Muscle of leg (tissue), 3 donors: ENCODE measurements at regions not wholly inside any gene's neighbourhood (a gene's known extent, or its start where the extent isn't known, plus 50 kb on each side); places are given as distances from the start of the nearest gene placed in this dataset.

Experiments used
- DNase-seq: peaks from one replicate; pipeline ENCODE4 v3.0.0; 2013
- H3K27ac ChIP-seq: one replicate; pipeline ENCODE4 v1.5.1; 2013; ENCODE audit warnings: mild to moderate bottlenecking, low read length, control low read depth
- H3K27me3 ChIP-seq: one replicate; pipeline ENCODE4 v1.6.1; 2013; ENCODE audit warnings: low read length; ENCODE audit not compliant: control insufficient read depth, insufficient read depth
- H3K36me3 ChIP-seq: one replicate; pipeline ENCODE4 v1.6.1; 2013; ENCODE audit warnings: low read length; ENCODE audit not compliant: control insufficient read depth, insufficient read depth
- H3K4me1 ChIP-seq: one replicate; pipeline ENCODE4 v1.6.1; 2013; ENCODE audit warnings: low read length; ENCODE audit not compliant: control insufficient read depth, insufficient read depth
- H3K4me3 ChIP-seq: one replicate; pipeline ENCODE4 v1.5.1; 2013; ENCODE audit warnings: low read length, control low read depth
- H3K9me3 ChIP-seq: replicated peaks from 2 replicates; pipeline ENCODE4 v1.6.1; 2013; ENCODE audit warnings: low read depth, low read length; ENCODE audit not compliant: control insufficient read depth
- WGBS: methylation state at CpG from one replicate; pipeline ENCODE4 v1.1.5; 2013; ENCODE audit warnings: missing lambda C conversion rate; ENCODE audit not compliant: insufficient coverage; 5-methylcytosine and 5-hydroxymethylcytosine counted together

DNA sequence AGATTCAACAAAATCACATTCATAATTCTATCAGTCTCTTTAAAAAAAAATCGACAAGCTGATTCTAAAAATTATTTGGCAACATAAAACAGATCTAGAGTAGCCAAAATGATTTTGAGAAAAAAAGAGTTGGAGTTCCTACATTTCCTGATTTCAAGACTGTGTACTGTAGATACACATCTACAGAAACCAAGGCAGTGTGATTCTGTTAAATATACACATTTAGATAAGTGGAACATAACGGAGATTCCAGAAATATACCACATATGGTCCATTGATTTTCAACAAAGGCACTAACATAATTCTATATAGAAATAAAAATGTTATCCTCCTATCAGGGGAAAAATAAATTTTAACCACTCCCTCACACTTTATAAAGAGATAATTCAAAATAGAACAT is 467.0 kb downstream of the ADRA2A start:
- no peaks in the 10 kb centered on the region for H3K27me3 ChIP-seq
- H3K9me3 ChIP-seq, result no peaks in the 10 kb centered on the region
- no peak overlapping the region for H3K27ac ChIP-seq
- DNase-seq, result no peak
- WGBS, result no CpG with 5 or more reads among the region's 2 CpGs
- H3K36me3 ChIP-seq, result no peaks in the 10 kb centered on the region
- no peaks in the 10 kb centered on the region for H3K4me1 ChIP-seq
- H3K4me3 ChIP-seq, result no peak overlapping the region

DNA sequence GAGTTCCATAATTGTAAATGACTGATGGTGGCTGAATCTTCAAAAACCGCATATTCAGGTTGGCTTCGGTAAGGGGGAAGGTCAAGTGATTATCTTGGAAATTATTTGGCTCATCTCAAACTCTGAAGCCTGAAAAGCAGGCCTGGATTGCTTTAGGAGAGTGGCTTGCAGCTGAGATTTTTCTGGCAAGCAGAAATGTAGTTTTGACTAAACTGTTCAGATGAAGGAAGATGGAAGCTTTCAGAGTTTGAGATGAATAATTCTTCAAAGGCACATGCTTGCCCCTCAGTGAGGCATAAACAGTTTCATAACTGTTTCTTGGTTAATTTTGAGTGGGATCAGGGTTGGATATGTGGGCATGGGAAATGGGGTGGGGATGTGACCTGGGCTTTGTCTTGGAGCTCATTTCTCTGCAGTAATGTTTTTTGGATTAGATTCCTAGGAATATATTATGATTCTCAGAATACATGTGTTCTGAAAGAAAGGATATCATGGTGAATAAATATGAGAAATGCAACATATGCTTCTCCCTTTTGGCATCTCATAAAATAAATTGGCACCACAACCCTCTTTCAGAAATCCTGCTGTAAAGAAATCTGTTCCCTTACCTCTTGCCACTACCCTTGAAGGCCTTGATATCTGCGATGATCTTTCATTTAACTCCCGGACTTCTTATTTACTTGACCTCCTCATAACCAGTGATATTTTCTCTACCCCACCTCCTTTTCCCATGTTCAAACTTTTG is 469.2 kb downstream of the ADRA2A start:
- WGBS, result 78% methylated on average over 4 of the region's 4 CpGs
- Histone ChIP-seq H3K27me3 (no peaks in the 10 kb centered on the region), H3K9me3 (no peaks in the 10 kb centered on the region), H3K27ac (no peak overlapping the region), H3K4me1 (no peaks in the 10 kb centered on the region), H3K36me3 (no peaks in the 10 kb centered on the region), H3K4me3 (no peak overlapping the region)
- DNase-seq, result peak; percentile 16

DNA sequence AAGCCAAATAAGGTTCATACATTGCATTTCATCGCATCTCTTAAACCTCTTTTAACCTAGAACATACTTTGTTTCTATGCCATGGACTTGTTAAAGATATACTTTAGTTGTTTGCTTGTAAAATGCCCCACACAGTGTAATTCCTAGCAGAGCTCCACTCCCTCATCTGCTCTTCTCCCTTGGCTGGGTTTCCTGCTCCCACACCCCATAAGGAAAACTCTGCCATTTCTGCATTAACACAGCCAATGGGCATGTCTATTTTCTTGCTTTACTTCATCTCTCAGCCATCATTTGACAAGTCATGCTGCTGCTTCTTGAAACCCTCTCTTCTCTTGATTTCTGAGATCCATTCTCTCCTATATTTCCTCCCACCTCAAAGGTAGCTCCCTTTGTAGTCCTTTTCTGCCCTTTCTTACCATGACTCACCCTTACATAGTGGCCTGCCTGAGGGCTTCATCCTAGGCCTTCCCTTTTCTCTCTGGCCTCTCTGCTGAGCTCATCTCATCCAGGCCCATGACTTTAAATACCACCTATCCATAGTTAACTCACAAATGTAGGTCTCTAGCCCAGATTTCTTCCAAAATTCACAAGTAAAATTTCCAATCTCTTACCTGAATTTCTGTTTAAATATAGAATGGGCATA is 471.4 kb downstream of the ADRA2A start:
- Histone ChIP-seq H3K27ac (no peak overlapping the region), H3K36me3 (no peaks in the 10 kb centered on the region), H3K27me3 (no peaks in the 10 kb centered on the region), H3K4me1 (no peaks in the 10 kb centered on the region), H3K9me3 (no peaks in the 10 kb centered on the region), H3K4me3 (no peak overlapping the region)
- WGBS, result no CpG with 5 or more reads among the region's 1 CpG
- no peak for DNase-seq

DNA sequence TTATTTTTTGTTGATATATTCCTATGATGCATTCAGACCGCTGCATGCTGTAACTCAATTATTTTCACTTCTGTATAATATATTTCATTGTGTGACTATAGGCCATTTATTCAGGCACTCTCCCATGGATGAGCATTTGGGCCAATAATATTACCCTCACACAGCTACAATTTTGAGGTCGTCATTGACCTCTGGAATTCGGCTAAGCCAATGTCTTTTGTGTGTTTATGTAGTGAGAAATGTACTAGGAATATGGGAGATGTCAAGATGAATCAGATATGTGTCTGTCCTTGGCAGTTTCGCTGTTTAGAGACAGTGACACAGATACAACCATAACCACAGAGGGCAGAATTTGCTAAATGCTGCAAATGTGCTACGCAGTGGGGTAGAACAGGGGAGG is 474.2 kb downstream of the ADRA2A start:
- no peak for DNase-seq
- Histone ChIP-seq H3K27me3 (no peaks in the 10 kb centered on the region), H3K4me1 (no peaks in the 10 kb centered on the region), H3K27ac (no peak overlapping the region), H3K36me3 (no peaks in the 10 kb centered on the region), H3K9me3 (no peaks in the 10 kb centered on the region), H3K4me3 (no peak overlapping the region)
- no CpG with 5 or more reads among the region's 5 CpGs for WGBS

DNA sequence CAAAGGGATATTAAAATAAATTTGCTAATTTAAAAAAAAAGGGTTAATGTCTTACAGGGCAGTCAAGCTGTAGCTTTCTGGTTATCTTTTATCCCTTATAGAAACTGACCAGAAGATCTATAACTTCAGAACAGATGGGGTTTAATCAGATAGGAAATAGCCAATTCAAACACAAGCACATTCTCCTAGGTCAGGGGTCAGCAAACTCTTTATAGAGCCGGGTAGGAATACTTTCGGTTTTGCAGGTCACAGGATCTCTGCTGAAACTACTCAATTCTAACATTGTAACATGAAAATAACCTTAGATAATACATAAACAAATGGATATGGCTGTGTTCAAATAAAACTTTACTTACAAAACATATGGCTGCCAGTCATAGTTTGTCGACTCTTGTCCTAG is 479.8 kb downstream of the ADRA2A start:
- Histone ChIP-seq H3K9me3 (no peaks in the 10 kb centered on the region), H3K27ac (no peak overlapping the region), H3K4me3 (no peak overlapping the region), H3K4me1 (no peaks in the 10 kb centered on the region), H3K36me3 (no peaks in the 10 kb centered on the region), H3K27me3 (no peaks in the 10 kb centered on the region)
- WGBS, result no CpG with 5 or more reads among the region's 3 CpGs
- no peak for DNase-seq

DNA sequence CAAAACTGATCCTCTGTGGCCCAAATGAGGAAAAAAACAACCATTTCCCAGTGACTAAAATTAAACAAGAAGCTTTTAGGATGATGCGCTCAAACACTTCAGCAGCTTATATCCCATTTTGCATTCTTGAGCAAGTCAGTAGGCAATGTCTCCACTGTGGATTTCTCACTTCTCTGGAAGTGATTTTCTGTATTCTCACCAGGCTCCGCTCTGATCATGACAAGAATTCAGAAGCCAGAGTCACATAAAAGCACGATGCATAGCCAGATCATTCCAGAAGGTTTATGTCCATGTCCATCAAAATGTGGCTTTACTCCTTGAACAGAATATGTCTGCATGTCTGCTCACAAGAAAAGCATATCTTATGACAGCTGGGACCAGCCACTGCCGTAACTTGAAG is 481.4 kb downstream of the ADRA2A start:
- Histone ChIP-seq H3K36me3 (no peaks in the 10 kb centered on the region), H3K4me1 (no peaks in the 10 kb centered on the region), H3K4me3 (no peak overlapping the region), H3K27ac (no peak overlapping the region), H3K27me3 (no peaks in the 10 kb centered on the region), H3K9me3 (no peaks in the 10 kb centered on the region)
- 100% methylated on average over 2 of the region's 4 CpGs for WGBS
- no peak for DNase-seq

DNA sequence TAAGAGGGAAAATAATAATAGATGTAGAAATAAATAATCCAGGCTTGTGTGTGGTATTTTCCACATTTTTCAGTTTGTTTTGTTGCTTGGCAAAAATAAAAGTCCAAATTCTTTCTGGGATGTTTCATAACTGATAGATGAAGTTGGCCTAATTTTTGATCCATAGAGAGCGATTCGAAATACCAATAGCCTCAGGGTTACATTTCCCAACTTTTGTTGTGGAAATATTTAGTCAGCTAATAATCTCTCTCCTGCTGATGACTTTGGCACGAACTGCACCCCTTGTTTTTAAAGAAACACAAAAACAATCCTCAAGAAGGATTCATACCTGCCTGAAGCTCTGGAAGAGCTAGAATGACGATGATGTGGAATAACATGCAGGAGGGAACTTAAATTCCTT is 483.2 kb downstream of the ADRA2A start:
- peak; percentile 84 for DNase-seq
- no peak overlapping the region for H3K4me3 ChIP-seq
- no CpG with 5 or more reads among the region's 4 CpGs for WGBS

DNA sequence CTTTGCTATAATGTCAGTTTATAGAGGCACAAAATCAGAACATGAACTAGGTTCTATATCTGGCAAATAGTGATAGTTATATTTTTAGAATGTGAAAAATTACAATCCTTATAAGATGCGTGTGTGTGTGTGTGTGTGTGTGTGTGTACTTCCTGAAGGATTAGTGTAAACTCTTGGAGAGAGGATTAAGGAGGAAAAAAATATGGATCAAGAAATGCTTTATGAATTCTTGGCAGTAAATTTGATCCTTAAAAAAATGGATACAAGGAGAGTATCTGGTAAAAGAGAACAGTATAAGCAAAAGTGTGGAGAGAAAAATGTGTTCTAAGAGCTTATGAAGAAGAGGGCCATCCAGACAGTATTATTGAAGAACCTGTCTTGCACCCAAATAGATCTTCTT is 484.3 kb downstream of the ADRA2A start:
- no peaks in the 10 kb centered on the region for H3K4me1 ChIP-seq
- H3K9me3 ChIP-seq, result no peaks in the 10 kb centered on the region
- DNase-seq, result peak; percentile 67
- H3K27me3 ChIP-seq, result no peaks in the 10 kb centered on the region
- H3K36me3 ChIP-seq, result no peaks in the 10 kb centered on the region
- WGBS, result no CpG with 5 or more reads among the region's 1 CpG
- no peak overlapping the region for H3K27ac ChIP-seq
- H3K4me3 ChIP-seq, result no peak overlapping the region

More for the DNA sequence above, 483.2 kb downstream of the ADRA2A start:
- Histone ChIP-seq H3K27ac (no peak overlapping the region), H3K9me3 (no peaks in the 10 kb centered on the region), H3K36me3 (no peaks in the 10 kb centered on the region), H3K27me3 (no peaks in the 10 kb centered on the region), H3K4me1 (no peaks in the 10 kb centered on the region)

DNA sequence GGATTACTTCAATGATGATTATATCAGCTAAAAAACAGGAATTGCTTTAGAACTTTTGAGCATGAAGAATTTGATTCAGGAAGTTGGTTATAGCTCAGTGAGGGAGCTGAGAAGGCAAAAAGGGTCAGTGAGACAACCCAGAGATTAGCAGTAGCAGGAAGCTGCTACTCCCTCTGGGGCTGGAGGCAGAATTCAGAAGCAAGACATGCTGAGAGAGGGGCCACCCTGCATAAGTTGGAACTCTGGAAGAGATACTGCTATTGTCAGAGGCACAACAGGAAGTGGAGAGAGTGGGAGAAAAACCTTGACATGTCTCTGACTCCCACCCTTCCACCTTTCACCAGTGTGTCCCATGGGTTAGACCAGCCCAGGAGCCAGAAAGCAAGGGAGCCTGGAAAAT is 488.7 kb downstream of the ADRA2A start:
- no peak for DNase-seq
- no peaks in the 10 kb centered on the region for H3K27me3 ChIP-seq
- H3K27ac ChIP-seq, result no peak overlapping the region

DNA sequence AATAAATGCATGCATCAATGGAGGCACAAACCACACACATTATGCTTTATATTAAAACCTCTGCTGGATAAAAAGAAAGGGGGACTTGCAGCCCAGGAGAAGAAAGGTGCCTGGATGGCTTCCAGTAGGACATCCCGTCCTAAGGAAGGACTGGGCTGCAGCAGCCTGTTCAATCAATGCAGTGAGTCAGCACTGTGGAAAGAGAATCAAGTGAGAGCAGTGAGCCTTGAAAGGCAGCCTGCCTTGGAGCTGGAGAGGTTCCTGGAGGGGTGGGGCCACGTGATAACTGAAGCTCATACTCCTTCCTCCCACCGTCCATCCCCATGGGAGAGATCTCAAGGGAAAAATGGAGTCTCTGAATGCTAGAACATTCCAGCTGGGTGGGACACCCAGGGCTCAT is 501.2 kb downstream of the ADRA2A start:
- peaks cover 5% of the 10 kb centered on the region for H3K9me3 ChIP-seq
- no peaks in the 10 kb centered on the region for H3K27me3 ChIP-seq
- WGBS, result 14% methylated on average over 1 of the region's 3 CpGs
- H3K36me3 ChIP-seq, result no peaks in the 10 kb centered on the region
- H3K27ac ChIP-seq, result no peak overlapping the region
- H3K4me3 ChIP-seq, result no peak overlapping the region
- no peaks in the 10 kb centered on the region for H3K4me1 ChIP-seq
- no peak for DNase-seq

More for the DNA sequence above, 488.7 kb downstream of the ADRA2A start:
- Histone ChIP-seq H3K4me1 (no peaks in the 10 kb centered on the region), H3K9me3 (no peaks in the 10 kb centered on the region), H3K36me3 (no peaks in the 10 kb centered on the region), H3K4me3 (no peak overlapping the region)
